HG03460 (cell line): ENCODE measurements at regions not wholly inside any gene's neighbourhood (a gene's known extent, or its start where the extent isn't known, plus 50 kb on each side); places are given as distances from the start of the nearest gene placed in this dataset.
"Not testable (repeated sequence)": the region's sequence is repeated elsewhere in the genome, so short reads cannot be mapped to it uniquely, and the experiment has no call there.

ENCODE experiments used
- ATAC-seq: cut with Tn5 transposase; IDR thresholded peaks from one replicate; pipeline ENCODE4 v1.9.1; 2021; ENCODE audit not compliant: unreplicated experiment

DNA sequence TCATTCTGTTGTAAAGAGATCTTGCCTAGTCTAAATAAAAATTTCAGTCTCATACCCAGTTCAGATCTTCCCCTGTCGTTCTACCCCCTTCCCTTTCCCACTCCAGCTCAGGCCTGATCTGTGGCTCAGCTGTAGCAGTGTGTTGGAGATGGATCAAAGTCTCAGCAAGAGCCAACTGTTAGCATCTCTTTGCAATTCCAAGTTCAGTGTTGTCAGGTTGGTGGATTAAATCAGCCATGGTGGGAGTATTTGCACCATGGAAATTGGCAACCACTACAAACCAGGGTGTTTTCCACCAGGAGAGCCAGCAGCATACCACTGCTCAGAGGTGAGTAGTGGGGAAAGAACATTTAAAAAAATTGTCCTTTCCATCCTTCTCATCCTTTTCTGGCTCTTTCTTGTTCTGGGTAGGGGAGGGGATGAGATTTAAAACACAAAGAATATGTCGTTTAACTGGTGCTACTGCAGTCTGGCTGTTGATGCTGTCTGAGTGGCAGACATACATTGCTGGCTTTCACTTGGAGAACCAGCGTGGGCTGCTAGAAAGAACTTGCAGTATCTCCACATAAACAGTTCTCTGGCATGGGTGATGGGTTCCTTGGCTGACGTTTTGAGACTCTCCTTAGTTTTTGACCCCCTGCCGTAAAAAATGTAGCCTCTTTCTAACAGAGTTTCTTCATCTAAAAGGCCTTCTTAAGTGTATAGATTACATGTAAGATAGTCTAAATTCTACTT is 514.1 kb downstream of the RAB38 start:
- no peak for ATAC-seq

DNA sequence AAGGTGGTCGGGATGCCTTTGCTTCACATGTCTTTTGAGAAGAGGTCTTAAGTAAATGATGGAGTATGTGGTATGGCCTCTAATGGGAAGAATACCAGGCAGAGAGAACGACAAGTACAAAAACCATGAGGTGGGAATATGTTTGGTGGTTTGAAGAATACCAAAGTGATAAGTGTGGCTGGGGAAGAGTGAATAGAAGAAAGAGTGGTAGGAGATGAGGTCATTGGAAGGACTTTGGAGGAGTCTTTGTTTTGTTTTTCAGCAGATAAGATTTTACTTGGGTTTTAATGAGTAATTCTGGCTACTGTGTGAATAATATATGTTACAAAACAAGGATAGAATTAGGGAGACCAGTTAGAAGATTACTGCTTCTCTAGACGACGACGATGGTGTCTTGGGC is 515.4 kb downstream of the RAB38 start:
- ATAC-seq: no peak

- no peak for ATAC-seq
Observed at GRCh38 chr11:87645626-87646025, 529.6 kb downstream of the RAB38 start.

DNA sequence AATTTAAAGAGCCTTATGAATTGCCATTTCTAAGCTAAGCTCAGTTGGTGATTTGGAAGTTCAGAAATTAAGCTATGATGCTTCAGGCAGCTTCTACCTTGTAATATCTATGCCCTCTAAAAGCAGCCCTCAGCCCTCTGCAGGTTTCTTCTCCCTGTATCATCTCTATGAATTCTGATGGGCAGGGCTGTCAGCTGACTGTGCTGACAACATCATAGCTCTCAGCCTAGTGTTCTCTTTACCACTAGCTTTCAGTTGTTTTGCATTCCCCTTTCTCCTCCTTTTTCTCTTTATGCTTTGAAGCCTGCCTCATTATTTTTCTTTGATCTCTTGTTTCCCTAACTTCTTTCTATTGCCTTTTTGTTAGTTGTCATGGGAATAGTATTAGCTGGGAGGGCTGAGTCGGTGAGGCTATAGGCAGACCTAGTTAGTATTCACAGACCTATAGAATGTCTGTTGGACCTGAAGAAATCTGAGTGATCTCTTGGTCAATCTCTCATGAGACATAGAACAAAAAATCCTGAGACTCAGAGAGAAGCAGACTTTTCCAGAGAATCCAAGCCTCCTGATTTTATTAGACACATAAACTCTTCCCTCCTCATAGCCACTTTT is 535.4 kb downstream of the RAB38 start:
- no peak for ATAC-seq

GRCh38 chr11:87635001-87635400 is 540.2 kb downstream of the RAB38 start:
- no peak for ATAC-seq

DNA sequence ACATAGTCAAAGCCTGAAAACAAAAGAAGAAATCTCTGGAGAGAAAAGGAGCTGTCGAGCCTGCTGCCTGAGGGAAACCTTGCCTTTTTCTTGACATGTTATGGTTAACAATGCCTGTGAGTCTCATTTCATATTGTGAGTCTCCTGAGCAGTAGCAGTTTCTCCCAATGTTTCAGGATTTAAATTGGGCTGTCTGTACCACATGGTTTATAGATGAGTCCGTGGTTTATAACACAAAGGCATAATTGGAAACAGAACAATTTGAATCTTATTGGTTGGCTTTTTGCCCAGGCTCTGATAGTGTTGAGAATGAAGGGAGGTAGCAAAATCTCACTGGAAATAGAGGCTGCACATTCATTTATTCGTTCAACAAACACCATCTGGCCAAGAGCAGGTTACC is 540.9 kb downstream of the RAB38 start:
- no peak for ATAC-seq

DNA sequence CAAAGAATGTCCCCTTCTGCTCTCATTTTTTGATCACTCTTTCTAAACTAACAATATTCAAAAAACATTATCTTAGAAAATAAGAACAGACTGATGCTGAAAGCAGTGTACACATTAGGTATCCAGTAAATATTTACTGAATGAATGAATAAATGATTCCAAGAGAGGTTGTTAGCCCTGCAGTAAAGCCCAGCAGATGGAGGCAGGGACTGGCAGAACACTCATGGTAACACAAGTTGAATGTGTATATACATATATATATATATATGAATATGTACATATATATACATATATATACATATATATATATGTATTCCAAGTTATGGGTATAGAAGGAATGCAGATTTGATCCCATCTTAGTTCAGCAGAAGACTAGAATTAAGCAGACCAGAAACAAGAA is 546.3 kb downstream of the RAB38 start:
- ATAC-seq: no peak

GRCh38 chr11:87628026-87628580 is 547.1 kb downstream of the RAB38 start:
- ATAC-seq: no peak

- not testable (repeated sequence) for ATAC-seq
Observed at GRCh38 chr11:87623531-87624365, 551.5 kb downstream of the RAB38 start.

- ATAC-seq: no peak
Observed at GRCh38 chr11:87616511-87616910, 558.7 kb downstream of the RAB38 start.

DNA sequence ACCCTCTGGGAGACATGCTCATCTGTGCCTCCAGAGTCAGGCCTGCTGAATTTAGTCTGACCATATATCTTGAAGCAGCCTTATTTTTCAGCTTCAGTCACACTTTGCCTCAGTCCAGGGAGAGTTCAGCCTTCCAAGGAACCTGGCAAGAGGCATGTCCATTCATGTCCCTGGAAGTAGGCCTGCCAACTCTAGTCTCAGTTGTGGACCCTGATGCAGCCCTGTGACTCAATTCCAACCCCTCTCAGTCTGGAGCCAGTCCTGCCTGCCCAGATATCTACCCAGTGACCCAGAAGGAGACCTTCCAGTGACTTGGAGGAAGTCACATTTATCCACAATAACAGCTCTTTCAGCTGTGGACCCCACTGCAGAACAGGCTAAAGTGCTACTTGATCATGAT is 566.6 kb downstream of the TMEM135 start:
- no peak for ATAC-seq

DNA sequence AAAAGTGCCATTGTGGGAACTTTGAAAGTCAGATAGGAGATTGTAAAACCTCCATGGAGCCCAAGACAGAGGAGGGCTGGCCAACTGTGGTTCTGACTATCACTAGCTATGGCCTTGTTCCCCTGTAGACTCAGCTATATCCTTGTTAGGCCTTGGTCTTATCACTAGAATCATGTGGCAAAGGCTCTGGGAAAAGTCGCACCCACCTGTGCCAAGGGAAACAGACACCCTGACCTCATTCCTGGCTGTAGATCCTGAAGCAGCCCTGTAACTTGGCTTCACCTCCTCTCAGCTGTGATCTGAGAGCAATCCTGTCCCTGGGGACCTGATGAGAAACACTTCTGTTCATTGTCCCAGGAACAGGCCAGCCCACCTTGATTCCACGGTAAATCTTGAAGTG is 566.2 kb downstream of the TMEM135 start:
- ATAC-seq: no peak

- no peak for ATAC-seq
Observed at GRCh38 chr11:87602776-87603175, 565.0 kb downstream of the TMEM135 start.

DNA sequence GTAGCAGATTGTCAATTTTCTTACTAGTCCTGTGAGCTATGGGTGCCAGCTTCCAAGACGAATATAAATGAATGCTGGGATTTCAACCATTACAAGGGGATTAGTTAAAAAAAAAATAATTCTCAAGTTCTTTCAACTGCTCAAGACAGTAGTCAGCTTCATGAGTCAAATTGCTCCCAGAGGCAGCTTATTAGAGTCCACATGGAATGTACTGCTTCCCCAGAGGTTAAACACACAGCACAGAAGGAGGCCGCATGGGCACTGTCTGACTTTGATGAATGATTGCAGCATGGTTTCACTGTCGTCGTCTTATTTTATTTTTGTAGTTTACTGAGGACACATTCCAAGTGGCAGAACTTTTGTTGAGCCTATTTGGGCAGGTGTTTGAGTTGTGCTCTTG is 563.2 kb downstream of the TMEM135 start:
- ATAC-seq: no peak

GRCh38 chr11:87597725-87598124 is 560.0 kb downstream of the TMEM135 start:
- no peak for ATAC-seq

GRCh38 chr11:87596176-87596575 is 558.4 kb downstream of the TMEM135 start:
- no peak for ATAC-seq

- no peak for ATAC-seq
Observed at GRCh38 chr11:87589082-87589481, 551.3 kb downstream of the TMEM135 start.

DNA sequence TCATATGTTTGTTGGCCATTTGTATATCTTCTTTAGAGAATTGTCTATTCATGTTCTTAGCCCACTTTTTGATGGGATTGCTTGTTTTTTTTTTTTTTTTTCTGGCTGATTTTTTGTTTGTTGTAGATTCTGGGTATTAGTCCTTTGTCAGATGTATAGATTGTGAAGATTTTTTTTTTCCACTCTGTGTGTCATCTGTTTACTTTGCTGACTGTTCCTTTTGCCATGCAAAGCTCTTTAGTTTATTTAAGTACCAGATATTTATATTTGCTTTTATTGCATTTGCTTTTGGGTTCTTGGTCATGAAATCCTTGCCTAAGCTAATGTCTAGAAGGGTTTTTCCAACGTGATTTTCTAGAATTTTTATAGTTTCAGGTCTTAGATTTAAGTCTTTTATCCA is 547.9 kb downstream of the TMEM135 start:
- not testable (repeated sequence) for ATAC-seq

GRCh38 chr11:87583931-87584330 is 546.2 kb downstream of the TMEM135 start:
- no peak for ATAC-seq

- no peak for ATAC-seq
Observed at GRCh38 chr11:87575088-87575487, 537.4 kb downstream of the TMEM135 start.

GRCh38 chr11:87574193-87574592 is 536.5 kb downstream of the TMEM135 start:
- no peak for ATAC-seq

GRCh38 chr11:87573708-87574107 is 536.0 kb downstream of the TMEM135 start:
- no peak for ATAC-seq
